ENCODE measurements at regions not wholly inside any gene's neighbourhood (a gene's known extent, or its start where the extent isn't known, plus 50 kb on each side); places are given as distances from the start of the nearest gene placed in this dataset.

DNA sequence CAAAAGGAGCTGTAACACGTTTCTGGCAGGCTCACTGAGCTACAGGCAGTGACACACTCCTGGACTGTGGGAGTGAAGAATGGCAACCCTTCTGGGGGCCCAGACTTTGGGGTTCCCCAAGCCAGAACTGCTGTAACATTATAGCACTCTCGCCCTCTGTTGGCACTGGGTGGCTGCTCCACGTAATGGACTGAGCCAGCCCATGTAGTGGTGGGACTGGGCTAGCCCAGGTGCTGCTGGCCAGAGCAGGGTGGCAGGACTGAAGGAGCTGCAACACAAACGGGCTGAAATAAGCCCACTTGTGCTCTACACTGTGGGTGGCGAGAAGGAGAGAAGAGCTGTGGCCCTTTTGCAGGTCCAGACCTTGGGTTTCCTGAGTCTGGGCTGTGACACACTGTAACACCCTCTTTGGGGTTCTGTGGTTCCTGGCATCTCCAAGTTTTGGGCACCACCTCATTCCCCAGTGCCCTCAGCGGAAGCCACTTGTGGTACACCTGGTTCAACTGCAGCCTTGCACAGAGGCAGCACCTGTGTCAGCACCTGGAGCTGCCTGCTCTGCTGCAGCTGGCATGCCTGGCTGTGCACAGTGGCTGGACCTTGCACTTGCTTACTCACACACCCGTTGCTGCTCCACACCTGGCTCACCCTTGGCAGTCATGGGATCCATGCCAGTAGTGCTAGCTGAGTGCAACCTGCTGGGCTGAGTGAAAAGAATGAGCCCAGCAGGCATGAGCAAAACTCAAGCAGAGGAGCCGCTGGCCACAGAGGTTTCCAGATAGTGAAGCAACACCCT is 95.0 kb upstream of the PRR16 start:
- H3K4me1 ChIP-seq (ENCODE audit: control insufficient read depth in 1 of 2, insufficient read depth in 2 of 2, low read length in 2 of 2): no peaks in the 10 kb centered on the region
- TF ChIP-seq, protein P1, sequence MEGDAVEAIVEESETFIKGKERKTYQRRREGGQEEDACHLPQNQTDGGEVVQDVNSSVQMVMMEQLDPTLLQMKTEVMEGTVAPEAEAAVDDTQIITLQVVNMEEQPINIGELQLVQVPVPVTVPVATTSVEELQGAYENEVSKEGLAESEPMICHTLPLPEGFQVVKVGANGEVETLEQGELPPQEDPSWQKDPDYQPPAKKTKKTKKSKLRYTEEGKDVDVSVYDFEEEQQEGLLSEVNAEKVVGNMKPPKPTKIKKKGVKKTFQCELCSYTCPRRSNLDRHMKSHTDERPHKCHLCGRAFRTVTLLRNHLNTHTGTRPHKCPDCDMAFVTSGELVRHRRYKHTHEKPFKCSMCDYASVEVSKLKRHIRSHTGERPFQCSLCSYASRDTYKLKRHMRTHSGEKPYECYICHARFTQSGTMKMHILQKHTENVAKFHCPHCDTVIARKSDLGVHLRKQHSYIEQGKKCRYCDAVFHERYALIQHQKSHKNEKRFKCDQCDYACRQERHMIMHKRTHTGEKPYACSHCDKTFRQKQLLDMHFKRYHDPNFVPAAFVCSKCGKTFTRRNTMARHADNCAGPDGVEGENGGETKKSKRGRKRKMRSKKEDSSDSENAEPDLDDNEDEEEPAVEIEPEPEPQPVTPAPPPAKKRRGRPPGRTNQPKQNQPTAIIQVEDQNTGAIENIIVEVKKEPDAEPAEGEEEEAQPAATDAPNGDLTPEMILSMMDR (IDR thresholded peaks at IDR 0.05): no peak
- H3K27ac ChIP-seq (ENCODE audit: low read depth in 1 of 2, low read length in 2 of 2): no peak overlapping the region
- Mint-ChIP-seq H3K27me3 (ENCODE audit: low read depth in 3 of 3) (no peaks in the 10 kb centered on the region), H3K4me1 (no peaks in the 10 kb centered on the region), H3K36me3 (peaks cover 0 to 1% of the 10 kb centered on the region in 2 donors), H3K27ac (peak overlapping the region in 1 of 7 donors; percentile 79), H3K9me3 (peaks cover 4 to 16% (median 8%) of the 10 kb centered on the region in 7 donors), H3K4me3 (no peak overlapping the region)
- no peak overlapping the region for H3K4me3 ChIP-seq (replicated peaks in 1 of 3; ENCODE audit: low read depth in 2 of 3, low read length in 3 of 3)
- intact Hi-C loops (cut with micrococcal nuclease): no loop called here
- H4K20me1 ChIP-seq (ENCODE audit: insufficient read depth, low read length): no peaks in the 10 kb centered on the region
- 95% methylated on average over 6 of the region's 8 CpGs for WGBS (ENCODE audit: insufficient coverage)
- no peak for DNase-seq
- no peaks in the 10 kb centered on the region for H3K27me3 ChIP-seq (ENCODE audit: control insufficient read depth in 2 of 2, insufficient read depth in 2 of 2, low read length in 2 of 2)
- no peaks in the 10 kb centered on the region for H3K36me3 ChIP-seq (replicated peaks in 1 of 2; ENCODE audit: control insufficient read depth in 1 of 2, insufficient read depth in 2 of 2, low read length in 2 of 2)
- no peaks in the 10 kb centered on the region for H3K79me2 ChIP-seq (ENCODE audit: insufficient read depth, low read length)
- no peak overlapping the region for H3K4me2 ChIP-seq (replicated peaks; ENCODE audit: extremely low read depth, low read length, poor library complexity, severe bottlenecking)
- H3K9ac ChIP-seq (ENCODE audit: insufficient read depth, low read length, poor library complexity, severe bottlenecking): no peak overlapping the region
- H2AFZ ChIP-seq (ENCODE audit: insufficient read depth, low read depth, low read length, poor library complexity, severe bottlenecking): no peak overlapping the region
- H3K9me3 ChIP-seq (replicated peaks in 1 of 2; ENCODE audit: control insufficient read depth in 1 of 2, insufficient read depth in 1 of 2, low read length in 2 of 2): peaks cover 0 to 18% of the 10 kb centered on the region in 2 donors

DNA sequence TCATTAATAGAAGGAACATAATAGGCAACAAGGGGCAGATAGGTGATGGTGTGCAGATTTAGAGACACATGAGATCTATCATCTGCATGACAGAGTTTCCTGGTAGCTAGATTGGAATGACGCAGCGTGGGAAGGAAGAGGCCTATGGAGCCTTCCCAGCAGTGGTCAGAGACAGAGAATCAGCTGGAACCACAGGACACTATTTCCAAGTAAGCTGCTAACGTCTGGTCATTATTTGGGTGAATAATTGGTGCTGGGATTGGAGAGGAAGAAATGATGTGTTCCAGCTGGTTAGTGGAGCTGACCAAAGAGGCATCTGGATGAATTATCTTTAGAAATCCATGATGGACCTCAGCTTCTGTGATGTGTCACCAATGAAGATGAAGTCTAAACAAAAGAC is 91.2 kb upstream of the PRR16 start:
- Histone ChIP-seq H2AFZ (ENCODE audit: insufficient read depth, low read depth, low read length, poor library complexity, severe bottlenecking) (no peak overlapping the region), H3K4me2 (replicated peaks; ENCODE audit: extremely low read depth, low read length, poor library complexity, severe bottlenecking) (no peak overlapping the region), H3K4me3 (replicated peaks in 1 of 3; ENCODE audit: low read depth in 2 of 3, low read length in 3 of 3) (no peak overlapping the region), H3K4me1 (ENCODE audit: control insufficient read depth in 1 of 2, insufficient read depth in 2 of 2, low read length in 2 of 2) (no peaks in the 10 kb centered on the region), H3K36me3 (replicated peaks in 1 of 2; ENCODE audit: control insufficient read depth in 1 of 2, insufficient read depth in 2 of 2, low read length in 2 of 2) (no peaks in the 10 kb centered on the region), H3K9ac (ENCODE audit: insufficient read depth, low read length, poor library complexity, severe bottlenecking) (no peak overlapping the region), H3K79me2 (ENCODE audit: insufficient read depth, low read length) (no peaks in the 10 kb centered on the region), H3K9me3 (replicated peaks in 1 of 2; ENCODE audit: control insufficient read depth in 1 of 2, insufficient read depth in 1 of 2, low read length in 2 of 2) (peaks cover 0 to 17% of the 10 kb centered on the region in 2 donors), H3K27me3 (ENCODE audit: control insufficient read depth in 2 of 2, insufficient read depth in 2 of 2, low read length in 2 of 2) (no peaks in the 10 kb centered on the region), H4K20me1 (ENCODE audit: insufficient read depth, low read length) (no peaks in the 10 kb centered on the region), H3K27ac (ENCODE audit: low read depth in 1 of 2, low read length in 2 of 2) (no peak overlapping the region)
- Mint-ChIP-seq H3K36me3 (peaks cover 0 to 1% of the 10 kb centered on the region in 2 donors), H3K27me3 (ENCODE audit: low read depth in 3 of 3) (no peaks in the 10 kb centered on the region), H3K9me3 (peaks cover 7 to 21% (median 13%) of the 10 kb centered on the region in 7 donors), H3K4me3 (no peak overlapping the region), H3K27ac (peak overlapping the region in 1 of 7 donors; percentile 22), H3K4me1 (no peaks in the 10 kb centered on the region)
- intact Hi-C loops (cut with micrococcal nuclease): no loop called here
- DNase-seq: no peak
- TF ChIP-seq, protein P1 (IDR thresholded peaks at IDR 0.05): no peak
- 89% methylated on average over 3 of the region's 3 CpGs for WGBS (ENCODE audit: insufficient coverage)
